HS-5 (cell line): ENCODE measurements at regions not wholly inside any gene's neighbourhood (a gene's known extent, or its start where the extent isn't known, plus 50 kb on each side); places are given as distances from the start of the nearest gene placed in this dataset.

ENCODE experiments used
- DNase-seq: peaks from one replicate; pipeline ENCODE4 v3.0.0-alpha.2; 2012; ENCODE audit warnings: low read depth

GRCh38 chr2:100222844-100223243, 80.5 kb upstream of the AFF3 start:
- DNase-seq, result no peak

GRCh38 chr2:100218552-100218951, 76.2 kb upstream of the AFF3 start:
- DNase-seq, result no peak

- DNase-seq, result no peak
Observed at GRCh38 chr2:100217323-100217722, 74.9 kb upstream of the AFF3 start.

- no peak for DNase-seq
Observed at GRCh38 chr2:100216015-100216414, 73.6 kb upstream of the AFF3 start.

GRCh38 chr2:100215371-100215770, 73.0 kb upstream of the AFF3 start:
- DNase-seq, result no peak

- no peak for DNase-seq
Observed at GRCh38 chr2:100214265-100214971, 72.0 kb upstream of the AFF3 start.

GRCh38 chr2:100213595-100213994, 71.2 kb upstream of the AFF3 start:
- no peak for DNase-seq

GRCh38 chr2:100212850-100213249, 70.5 kb upstream of the AFF3 start:
- no peak for DNase-seq

GRCh38 chr2:100211521-100211920, 69.1 kb upstream of the AFF3 start:
- DNase-seq, result no peak

GRCh38 chr2:100208141-100208770, 65.9 kb upstream of the AFF3 start:
- no peak for DNase-seq

GRCh38 chr2:100207411-100207885, 65.1 kb upstream of the AFF3 start:
- no peak for DNase-seq

- DNase-seq, result no peak
Observed at GRCh38 chr2:100206731-100207255, 64.4 kb upstream of the AFF3 start.

GRCh38 chr2:100205174-100205573, 62.8 kb upstream of the AFF3 start:
- no peak for DNase-seq

GRCh38 chr2:100202567-100202966, 60.2 kb upstream of the AFF3 start:
- DNase-seq, result no peak

- DNase-seq, result no peak
Observed at GRCh38 chr2:100200985-100201384, 58.6 kb upstream of the AFF3 start.

GRCh38 chr2:100199421-100199820, 57.0 kb upstream of the AFF3 start:
- DNase-seq, result no peak

- no peak for DNase-seq
Observed at GRCh38 chr2:100198461-100199230, 56.3 kb upstream of the AFF3 start.

GRCh38 chr2:100197631-100198153, 55.3 kb upstream of the AFF3 start:
- no peak for DNase-seq

GRCh38 chr2:100196786-100197494, 54.5 kb upstream of the AFF3 start:
- no peak for DNase-seq

- DNase-seq, result no peak
Observed at GRCh38 chr2:100195942-100196341, 53.6 kb upstream of the AFF3 start.

GRCh38 chr2:100194951-100195350, 52.6 kb upstream of the AFF3 start:
- DNase-seq, result no peak

- peak; percentile 26 for DNase-seq
Observed at GRCh38 chr2:100193291-100193710, 50.9 kb upstream of the AFF3 start.
